C4-2B (cell line): ENCODE measurements at regions not wholly inside any gene's neighbourhood (a gene's known extent, or its start where the extent isn't known, plus 50 kb on each side); places are given as distances from the start of the nearest gene placed in this dataset.

Experiments used
- CTCF ChIP-seq: fragments of 450-650 bp; conservative IDR thresholded peaks from 2 replicates; pipeline ENCODE4 v1.5.1; 2017; ENCODE audit warnings: mild to moderate bottlenecking
- ZFX ChIP-seq: fragments of 450-650 bp; IDR thresholded peaks from 2 replicates; pipeline ENCODE4 v1.6.1; 2017

- TF ChIP-seq CTCF = no peak
- TF ChIP-seq ZFX = no peak
Measured at GRCh38 chr16:26394409-26394808, 672.3 kb upstream of the C16orf82 start.
